Uterus (tissue), 3 donors: ENCODE measurements at regions not wholly inside any gene's neighbourhood (a gene's known extent, or its start where the extent isn't known, plus 50 kb on each side); places are given as distances from the start of the nearest gene placed in this dataset.
"Not testable (repeated sequence)": the region's sequence is repeated elsewhere in the genome, so short reads cannot be mapped to it uniquely, and the experiment has no call there.

Source experiments
- DNase-seq, 2 donors: peaks; one replicate each; pipeline ENCODE4 v3.0.0-alpha.2; 2019 to 2020
- H3K27ac ChIP-seq, 2 donors: fragments of 200-600 bp; sonication (generic); 1 replicate in 1 of 2; 2 replicates in 1 of 2; pipeline ENCODE4 v1.5.1; 2016 to 2018
- H3K27me3 ChIP-seq, 2 donors: fragments of 200-600 bp; sonication (generic); one replicate each; pipeline ENCODE4 v1.5.1; 2018 to 2019; ENCODE audit warnings: control low read depth in 1 of 2
- H3K36me3 ChIP-seq, 2 donors: fragments of 200-600 bp; sonication (generic); one replicate each; pipeline ENCODE4 v1.5.1; 2019; ENCODE audit warnings: control low read depth in 1 of 2
- H3K4me1 ChIP-seq, 2 donors: fragments of 200-600 bp; sonication (generic); one replicate each; pipeline ENCODE4 v1.5.1; 2018 to 2019; ENCODE audit warnings: control low read depth in 1 of 2
- H3K4me3 ChIP-seq, 2 donors: fragments of 200-600 bp; sonication (generic); 1 replicate in 1 of 2; 2 replicates in 1 of 2; pipeline ENCODE4 v1.5.1; 2018 to 2019; ENCODE audit warnings: mild to moderate bottlenecking in 1 of 2
- H3K9me3 ChIP-seq, 2 donors: fragments of 200-600 bp; sonication (generic); one replicate each; pipeline ENCODE4 v1.5.1; 2019; ENCODE audit warnings: control low read depth in 1 of 2
- CTCF ChIP-seq, 4 experiments: fragments of 200-600 bp in 2 of 4; fragments of 450-650 bp in 2 of 4; sonication (generic) in 2 of 4; IDR thresholded peaks; one replicate each; pipeline ENCODE4 v1.5.1; 2016 to 2019; ENCODE audit warnings: antibody characterized with exemption in 4 of 4, mild to moderate bottlenecking in 2 of 4, moderate library complexity in 1 of 4
- POLR2A ChIP-seq, 2 donors: fragments of 450-650 bp; IDR thresholded peaks; one replicate each; pipeline ENCODE4 v1.6.1; 2016; ENCODE audit warnings: antibody characterized with exemption in 2 of 2, mild to moderate bottlenecking in 1 of 2, moderate library complexity in 1 of 2
- intact Hi-C: fragments of 100-400 bp; cut with DNase I; formaldehyde crosslinking; loops from one replicate; pipeline ENCODE4 v1.15.1; 2023; ENCODE audit warnings: low total_unique reads
- donor health status: DM: yes; HTN: yes; CAD: no.

GRCh38 chr15:98294126-98294525 lies 333.6 kb downstream of the ARRDC4 start:
- TF ChIP-seq CTCF (IDR thresholded peaks at IDR 0.05) (no peak), POLR2A (IDR thresholded peaks at IDR 0.05) (no peak)
- no peak for DNase-seq
- H3K27ac ChIP-seq, result no peak overlapping the region
- H3K36me3 ChIP-seq, result no peaks in the 10 kb centered on the region
- no peaks in the 10 kb centered on the region for H3K4me1 ChIP-seq
- no peaks in the 10 kb centered on the region for H3K9me3 ChIP-seq
- peaks cover 0 to 7% of the 10 kb centered on the region in 2 donors for H3K27me3 ChIP-seq
- H3K4me3 ChIP-seq, result no peak overlapping the region
- intact Hi-C loops, result no loop called here

DNA sequence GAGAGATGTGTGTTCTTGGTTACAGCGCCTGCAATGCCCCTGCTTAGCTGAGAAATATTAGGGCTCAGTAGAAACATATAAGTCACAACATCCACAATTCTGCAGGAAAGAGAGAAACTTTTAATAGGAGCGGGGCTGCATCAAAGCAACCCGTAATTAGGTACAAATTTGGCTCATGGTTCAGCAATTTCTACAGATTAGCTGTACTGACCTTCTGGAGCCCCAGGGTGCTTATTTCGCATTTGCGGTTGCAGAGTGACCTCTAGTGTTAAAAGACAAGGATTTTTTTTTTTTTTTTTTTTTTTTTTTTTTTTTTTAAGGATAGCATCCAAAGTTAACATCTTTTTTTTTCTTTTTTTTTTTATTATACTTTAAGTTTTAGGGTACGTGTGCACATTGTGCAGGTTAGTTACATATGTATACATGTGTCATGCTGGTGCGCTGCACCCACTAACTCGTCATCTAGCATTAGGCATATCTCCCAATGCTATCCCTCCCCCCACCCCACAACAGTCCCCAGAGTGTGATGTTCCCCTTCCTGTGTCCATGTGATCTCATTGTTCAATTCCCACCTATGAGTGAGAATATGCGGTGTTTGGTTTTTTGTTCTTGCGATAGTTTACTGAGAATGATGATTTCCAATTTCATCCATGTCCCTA lies 334.7 kb downstream of the ARRDC4 start:
- H3K36me3 ChIP-seq, intact Hi-C loops, H3K4me3 ChIP-seq, H3K9me3 ChIP-seq, H3K27me3 ChIP-seq, DNase-seq, H3K4me1 ChIP-seq, H3K27ac ChIP-seq: not testable (repeated sequence)
- TF ChIP-seq CTCF (IDR thresholded peaks at IDR 0.05), result peak in 2 of 4 experiments; percentile 27

- H3K27ac ChIP-seq, result no peak overlapping the region
- no peak for DNase-seq
- no peaks in the 10 kb centered on the region for H3K4me1 ChIP-seq
- H3K4me3 ChIP-seq, result no peak overlapping the region
- H3K27me3 ChIP-seq, result no peaks in the 10 kb centered on the region
- intact Hi-C loops, result no loop called here
- TF ChIP-seq POLR2A (IDR thresholded peaks at IDR 0.05) (no peak), CTCF (IDR thresholded peaks at IDR 0.05) (no peak)
- H3K36me3 ChIP-seq, result no peaks in the 10 kb centered on the region
- no peaks in the 10 kb centered on the region for H3K9me3 ChIP-seq
These were observed 336.1 kb downstream of the ARRDC4 start for GRCh38 chr15:98296653-98297052.

DNA sequence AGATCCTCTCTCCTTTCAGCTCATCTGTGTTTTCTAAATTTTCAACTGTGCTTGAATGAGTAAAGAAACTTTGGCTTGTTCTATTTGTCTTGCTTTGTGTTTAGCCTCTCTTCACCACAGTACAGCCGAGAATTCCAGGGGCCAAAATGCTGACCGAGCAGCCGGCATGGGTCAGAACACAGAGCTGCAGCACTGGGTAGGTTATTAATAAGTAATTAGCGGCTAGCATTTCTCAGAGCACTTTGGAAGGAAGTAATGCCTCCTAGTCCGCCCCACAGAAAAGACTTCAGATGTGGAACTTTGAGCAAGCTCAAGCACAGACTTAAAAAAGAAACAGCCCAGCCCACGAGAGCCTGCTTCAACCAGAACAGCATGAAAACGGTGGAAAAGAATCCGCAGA lies 343.9 kb downstream of the ARRDC4 start:
- H3K4me1 ChIP-seq, result no peaks in the 10 kb centered on the region
- no peaks in the 10 kb centered on the region for H3K36me3 ChIP-seq
- no peak for DNase-seq
- no peak overlapping the region for H3K27ac ChIP-seq
- no peaks in the 10 kb centered on the region for H3K9me3 ChIP-seq
- H3K4me3 ChIP-seq, result no peak overlapping the region
- no peak for TF ChIP-seq CTCF (IDR thresholded peaks at IDR 0.05)
- no peak for TF ChIP-seq POLR2A (IDR thresholded peaks at IDR 0.05)
- no peaks in the 10 kb centered on the region for H3K27me3 ChIP-seq
- intact Hi-C loops, result no loop called here

GRCh38 chr15:98308117-98308516 lies 340.2 kb upstream of the IGF1R start:
- Histone ChIP-seq H3K27me3 (no peaks in the 10 kb centered on the region), H3K9me3 (no peaks in the 10 kb centered on the region), H3K27ac (no peak overlapping the region), H3K4me1 (no peaks in the 10 kb centered on the region), H3K36me3 (no peaks in the 10 kb centered on the region), H3K4me3 (no peak overlapping the region)
- no peak for TF ChIP-seq CTCF (IDR thresholded peaks at IDR 0.05)
- no peak for TF ChIP-seq POLR2A (IDR thresholded peaks at IDR 0.05)
- DNase-seq, result no peak
- intact Hi-C loops, result no loop called here
